ENCODE measurements at regions not wholly inside any gene's neighbourhood (a gene's known extent, or its start where the extent isn't known, plus 50 kb on each side); places are given as distances from the start of the nearest gene placed in this dataset.

GRCh38 chr2:123165616-123166015 lies 859.5 kb upstream of the CNTNAP5 start:
- Histone ChIP-seq H3K9me3 (ENCODE audit: control insufficient read depth in 1 of 2, low read length in 2 of 2) (peaks cover 6 to 16% of the 10 kb centered on the region in 2 donors), H3K36me3 (ENCODE audit: control insufficient read depth in 1 of 2, insufficient read depth in 2 of 2, low read length in 2 of 2) (no peaks in the 10 kb centered on the region), H3K27ac (ENCODE audit: low read depth, low read length) (no peak overlapping the region), H3K9ac (ENCODE audit: low read depth in 1 of 2, low read length in 2 of 2) (no peak overlapping the region), H3K4me3 (ENCODE audit: low read depth in 1 of 2, low read length in 2 of 2) (no peak overlapping the region), H3K27me3 (ENCODE audit: control insufficient read depth in 1 of 2, insufficient read depth in 2 of 2, low read length in 2 of 2) (no peaks in the 10 kb centered on the region), H3K4me1 (ENCODE audit: control insufficient read depth in 1 of 2, insufficient read depth in 2 of 2, low read length in 2 of 2) (no peaks in the 10 kb centered on the region)

GRCh38 chr2:123179526-123179925 lies 845.6 kb upstream of the CNTNAP5 start:
- no peak overlapping the region for H3K9ac ChIP-seq (ENCODE audit: low read depth in 1 of 2, low read length in 2 of 2)
- H3K27me3 ChIP-seq (ENCODE audit: control insufficient read depth in 1 of 2, insufficient read depth in 2 of 2, low read length in 2 of 2): no peaks in the 10 kb centered on the region
- H3K4me3 ChIP-seq (ENCODE audit: low read depth in 1 of 2, low read length in 2 of 2): no peak overlapping the region
- no peak overlapping the region for H3K27ac ChIP-seq (ENCODE audit: low read depth, low read length)
- H3K4me1 ChIP-seq (ENCODE audit: control insufficient read depth in 1 of 2, insufficient read depth in 2 of 2, low read length in 2 of 2): no peaks in the 10 kb centered on the region
- no peaks in the 10 kb centered on the region for H3K36me3 ChIP-seq (ENCODE audit: control insufficient read depth in 1 of 2, insufficient read depth in 2 of 2, low read length in 2 of 2)
- H3K9me3 ChIP-seq (ENCODE audit: control insufficient read depth in 1 of 2, low read length in 2 of 2): peaks cover 4 to 13% of the 10 kb centered on the region in 2 donors

GRCh38 chr2:123195957-123196356 lies 829.1 kb upstream of the CNTNAP5 start:
- Histone ChIP-seq H3K4me1 (ENCODE audit: control insufficient read depth in 1 of 2, insufficient read depth in 2 of 2, low read length in 2 of 2) (no peaks in the 10 kb centered on the region), H3K9me3 (ENCODE audit: control insufficient read depth in 1 of 2, low read length in 2 of 2) (no peaks in the 10 kb centered on the region), H3K4me3 (ENCODE audit: low read depth in 1 of 2, low read length in 2 of 2) (no peak overlapping the region), H3K9ac (ENCODE audit: low read depth in 1 of 2, low read length in 2 of 2) (no peak overlapping the region), H3K36me3 (ENCODE audit: control insufficient read depth in 1 of 2, insufficient read depth in 2 of 2, low read length in 2 of 2) (no peaks in the 10 kb centered on the region), H3K27me3 (ENCODE audit: control insufficient read depth in 1 of 2, insufficient read depth in 2 of 2, low read length in 2 of 2) (no peaks in the 10 kb centered on the region), H3K27ac (ENCODE audit: low read depth, low read length) (no peak overlapping the region)

GRCh38 chr2:123200035-123200434 lies 825.1 kb upstream of the CNTNAP5 start:
- Histone ChIP-seq H3K9ac (ENCODE audit: low read depth in 1 of 2, low read length in 2 of 2) (no peak overlapping the region), H3K4me1 (ENCODE audit: control insufficient read depth in 1 of 2, insufficient read depth in 2 of 2, low read length in 2 of 2) (no peaks in the 10 kb centered on the region), H3K36me3 (ENCODE audit: control insufficient read depth in 1 of 2, insufficient read depth in 2 of 2, low read length in 2 of 2) (no peaks in the 10 kb centered on the region), H3K27ac (ENCODE audit: low read depth, low read length) (no peak overlapping the region), H3K4me3 (ENCODE audit: low read depth in 1 of 2, low read length in 2 of 2) (no peak overlapping the region), H3K9me3 (ENCODE audit: control insufficient read depth in 1 of 2, low read length in 2 of 2) (no peaks in the 10 kb centered on the region), H3K27me3 (ENCODE audit: control insufficient read depth in 1 of 2, insufficient read depth in 2 of 2, low read length in 2 of 2) (no peaks in the 10 kb centered on the region)

GRCh38 chr2:123207245-123207644 lies 817.8 kb upstream of the CNTNAP5 start:
- Histone ChIP-seq H3K27ac (ENCODE audit: low read depth, low read length) (no peak overlapping the region), H3K9ac (ENCODE audit: low read depth in 1 of 2, low read length in 2 of 2) (no peak overlapping the region), H3K27me3 (ENCODE audit: control insufficient read depth in 1 of 2, insufficient read depth in 2 of 2, low read length in 2 of 2) (no peaks in the 10 kb centered on the region), H3K4me3 (ENCODE audit: low read depth in 1 of 2, low read length in 2 of 2) (no peak overlapping the region), H3K9me3 (ENCODE audit: control insufficient read depth in 1 of 2, low read length in 2 of 2) (peaks cover 7 to 14% of the 10 kb centered on the region in 2 donors), H3K4me1 (ENCODE audit: control insufficient read depth in 1 of 2, insufficient read depth in 2 of 2, low read length in 2 of 2) (no peaks in the 10 kb centered on the region), H3K36me3 (ENCODE audit: control insufficient read depth in 1 of 2, insufficient read depth in 2 of 2, low read length in 2 of 2) (no peaks in the 10 kb centered on the region)

- no peaks in the 10 kb centered on the region for H3K36me3 ChIP-seq (ENCODE audit: control insufficient read depth in 1 of 2, insufficient read depth in 2 of 2, low read length in 2 of 2)
- no peak overlapping the region for H3K9ac ChIP-seq (ENCODE audit: low read depth in 1 of 2, low read length in 2 of 2)
- H3K4me1 ChIP-seq (ENCODE audit: control insufficient read depth in 1 of 2, insufficient read depth in 2 of 2, low read length in 2 of 2): no peaks in the 10 kb centered on the region
- no peak overlapping the region for H3K27ac ChIP-seq (ENCODE audit: low read depth, low read length)
- H3K27me3 ChIP-seq (ENCODE audit: control insufficient read depth in 1 of 2, insufficient read depth in 2 of 2, low read length in 2 of 2): no peaks in the 10 kb centered on the region
- no peak overlapping the region for H3K4me3 ChIP-seq (ENCODE audit: low read depth in 1 of 2, low read length in 2 of 2)
- H3K9me3 ChIP-seq (ENCODE audit: control insufficient read depth in 1 of 2, low read length in 2 of 2): peaks cover 7 to 17% of the 10 kb centered on the region in 2 donors
Observed at GRCh38 chr2:123209202-123209601, 815.9 kb upstream of the CNTNAP5 start.

- no peak overlapping the region for H3K4me3 ChIP-seq (ENCODE audit: low read depth in 1 of 2, low read length in 2 of 2)
- peaks cover 3 to 12% of the 10 kb centered on the region in 2 donors for H3K9me3 ChIP-seq (ENCODE audit: control insufficient read depth in 1 of 2, low read length in 2 of 2)
- H3K27me3 ChIP-seq (ENCODE audit: control insufficient read depth in 1 of 2, insufficient read depth in 2 of 2, low read length in 2 of 2): no peaks in the 10 kb centered on the region
- no peaks in the 10 kb centered on the region for H3K4me1 ChIP-seq (ENCODE audit: control insufficient read depth in 1 of 2, insufficient read depth in 2 of 2, low read length in 2 of 2)
- H3K27ac ChIP-seq (ENCODE audit: low read depth, low read length): no peak overlapping the region
- no peak overlapping the region for H3K9ac ChIP-seq (ENCODE audit: low read depth in 1 of 2, low read length in 2 of 2)
- no peaks in the 10 kb centered on the region for H3K36me3 ChIP-seq (ENCODE audit: control insufficient read depth in 1 of 2, insufficient read depth in 2 of 2, low read length in 2 of 2)
Observed at GRCh38 chr2:123211181-123211580, 813.9 kb upstream of the CNTNAP5 start.

GRCh38 chr2:123245156-123245555 lies 779.9 kb upstream of the CNTNAP5 start:
- H3K27ac ChIP-seq (ENCODE audit: low read depth, low read length): no peak overlapping the region
- no peak overlapping the region for H3K9ac ChIP-seq (ENCODE audit: low read depth in 1 of 2, low read length in 2 of 2)
- no peaks in the 10 kb centered on the region for H3K27me3 ChIP-seq (ENCODE audit: control insufficient read depth in 1 of 2, insufficient read depth in 2 of 2, low read length in 2 of 2)
- peaks cover 6 to 13% of the 10 kb centered on the region in 2 donors for H3K9me3 ChIP-seq (ENCODE audit: control insufficient read depth in 1 of 2, low read length in 2 of 2)
- H3K4me3 ChIP-seq (ENCODE audit: low read depth in 1 of 2, low read length in 2 of 2): no peak overlapping the region
- no peaks in the 10 kb centered on the region for H3K36me3 ChIP-seq (ENCODE audit: control insufficient read depth in 1 of 2, insufficient read depth in 2 of 2, low read length in 2 of 2)
- H3K4me1 ChIP-seq (ENCODE audit: control insufficient read depth in 1 of 2, insufficient read depth in 2 of 2, low read length in 2 of 2): no peaks in the 10 kb centered on the region

- Histone ChIP-seq H3K9ac (ENCODE audit: low read depth in 1 of 2, low read length in 2 of 2) (no peak overlapping the region), H3K4me1 (ENCODE audit: control insufficient read depth in 1 of 2, insufficient read depth in 2 of 2, low read length in 2 of 2) (no peaks in the 10 kb centered on the region), H3K9me3 (ENCODE audit: control insufficient read depth in 1 of 2, low read length in 2 of 2) (peaks cover 4 to 8% of the 10 kb centered on the region in 2 donors), H3K27ac (ENCODE audit: low read depth, low read length) (no peak overlapping the region), H3K27me3 (ENCODE audit: control insufficient read depth in 1 of 2, insufficient read depth in 2 of 2, low read length in 2 of 2) (no peaks in the 10 kb centered on the region), H3K36me3 (ENCODE audit: control insufficient read depth in 1 of 2, insufficient read depth in 2 of 2, low read length in 2 of 2) (no peaks in the 10 kb centered on the region), H3K4me3 (ENCODE audit: low read depth in 1 of 2, low read length in 2 of 2) (no peak overlapping the region)
Observed at GRCh38 chr2:123258877-123259539, 766.1 kb upstream of the CNTNAP5 start.

- H3K36me3 ChIP-seq (ENCODE audit: control insufficient read depth in 1 of 2, insufficient read depth in 2 of 2, low read length in 2 of 2): no peaks in the 10 kb centered on the region
Observed at GRCh38 chr2:123262856-123263255, 762.2 kb upstream of the CNTNAP5 start.

More at GRCh38 chr2:123262856-123263255, 762.2 kb upstream of the CNTNAP5 start:
- Histone ChIP-seq H3K27ac (ENCODE audit: low read depth, low read length) (no peak overlapping the region), H3K9ac (ENCODE audit: low read depth in 1 of 2, low read length in 2 of 2) (no peak overlapping the region), H3K4me3 (ENCODE audit: low read depth in 1 of 2, low read length in 2 of 2) (no peak overlapping the region), H3K27me3 (ENCODE audit: control insufficient read depth in 1 of 2, insufficient read depth in 2 of 2, low read length in 2 of 2) (no peaks in the 10 kb centered on the region), H3K9me3 (ENCODE audit: control insufficient read depth in 1 of 2, low read length in 2 of 2) (peaks cover 4 to 7% of the 10 kb centered on the region in 2 donors), H3K4me1 (ENCODE audit: control insufficient read depth in 1 of 2, insufficient read depth in 2 of 2, low read length in 2 of 2) (no peaks in the 10 kb centered on the region)

Measured in duodenal mucosa (tissue), 2 donors.